Muscle of leg (tissue), 3 donors: ENCODE measurements at regions not wholly inside any gene's neighbourhood (a gene's known extent, or its start where the extent isn't known, plus 50 kb on each side); places are given as distances from the start of the nearest gene placed in this dataset.

Source experiments
- DNase-seq: peaks from one replicate; pipeline ENCODE4 v3.0.0; 2013
- H3K27ac ChIP-seq: one replicate; pipeline ENCODE4 v1.5.1; 2013; ENCODE audit warnings: mild to moderate bottlenecking, low read length, control low read depth
- H3K27me3 ChIP-seq: one replicate; pipeline ENCODE4 v1.6.1; 2013; ENCODE audit warnings: low read length; ENCODE audit not compliant: control insufficient read depth, insufficient read depth
- H3K36me3 ChIP-seq: one replicate; pipeline ENCODE4 v1.6.1; 2013; ENCODE audit warnings: low read length; ENCODE audit not compliant: control insufficient read depth, insufficient read depth
- H3K4me1 ChIP-seq: one replicate; pipeline ENCODE4 v1.6.1; 2013; ENCODE audit warnings: low read length; ENCODE audit not compliant: control insufficient read depth, insufficient read depth
- H3K4me3 ChIP-seq: one replicate; pipeline ENCODE4 v1.5.1; 2013; ENCODE audit warnings: low read length, control low read depth
- H3K9me3 ChIP-seq: replicated peaks from 2 replicates; pipeline ENCODE4 v1.6.1; 2013; ENCODE audit warnings: low read depth, low read length; ENCODE audit not compliant: control insufficient read depth
- WGBS: methylation state at CpG from one replicate; pipeline ENCODE4 v1.1.5; 2013; ENCODE audit warnings: missing lambda C conversion rate; ENCODE audit not compliant: insufficient coverage; 5-methylcytosine and 5-hydroxymethylcytosine counted together

GRCh38 chr9:29685531-29685930, 2112.2 kb upstream of the C9orf72 start:
- Histone ChIP-seq H3K4me3 (no peak overlapping the region), H3K4me1 (no peaks in the 10 kb centered on the region), H3K27me3 (no peaks in the 10 kb centered on the region), H3K9me3 (no peaks in the 10 kb centered on the region), H3K36me3 (no peaks in the 10 kb centered on the region), H3K27ac (no peak overlapping the region)
- no peak for DNase-seq

GRCh38 chr9:29691145-29691544, 2117.9 kb upstream of the C9orf72 start:
- H3K27ac ChIP-seq, result no peak overlapping the region
- no CpG with 5 or more reads among the region's 2 CpGs for WGBS
- H3K4me3 ChIP-seq, result no peak overlapping the region
- no peaks in the 10 kb centered on the region for H3K27me3 ChIP-seq
- peaks cover 3% of the 10 kb centered on the region for H3K9me3 ChIP-seq
- DNase-seq, result no peak
- no peaks in the 10 kb centered on the region for H3K36me3 ChIP-seq
- no peaks in the 10 kb centered on the region for H3K4me1 ChIP-seq

DNA sequence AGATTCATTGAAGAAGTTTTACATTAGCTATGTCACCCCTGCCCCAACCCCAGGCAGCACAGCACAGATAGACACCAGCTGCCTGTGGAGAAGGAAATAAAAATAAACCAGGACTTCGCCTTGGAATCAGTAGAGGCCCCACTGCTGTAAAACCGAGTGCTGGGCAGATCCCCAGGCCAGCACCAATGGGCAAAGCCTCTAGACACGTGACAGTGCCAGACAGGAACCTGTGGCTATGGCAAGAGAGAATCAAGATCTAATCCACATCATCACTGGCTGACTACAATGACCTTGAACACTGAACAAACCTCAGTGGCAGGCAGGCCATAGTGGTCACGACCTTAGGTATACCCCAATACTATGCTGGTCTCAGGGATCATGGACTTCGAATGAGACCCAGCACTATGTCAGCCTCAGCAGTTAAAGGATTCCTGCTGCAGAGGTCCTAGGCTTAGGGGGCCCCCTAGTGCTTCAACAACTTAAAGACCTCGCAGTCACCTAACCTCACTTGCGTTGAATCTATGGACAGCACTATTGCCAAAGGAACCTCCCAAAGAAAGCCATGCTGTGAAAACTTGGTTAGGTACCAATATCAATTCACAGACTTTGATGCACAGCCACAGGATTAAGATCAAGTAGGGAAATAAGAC, 2118.6 kb upstream of the C9orf72 start:
- Histone ChIP-seq H3K36me3 (no peaks in the 10 kb centered on the region), H3K27me3 (no peaks in the 10 kb centered on the region), H3K9me3 (peaks cover 3% of the 10 kb centered on the region), H3K4me3 (no peak overlapping the region), H3K4me1 (no peaks in the 10 kb centered on the region), H3K27ac (no peak overlapping the region)
- 60% methylated on average over 5 of the region's 7 CpGs for WGBS
- peak; percentile 2 for DNase-seq

DNA sequence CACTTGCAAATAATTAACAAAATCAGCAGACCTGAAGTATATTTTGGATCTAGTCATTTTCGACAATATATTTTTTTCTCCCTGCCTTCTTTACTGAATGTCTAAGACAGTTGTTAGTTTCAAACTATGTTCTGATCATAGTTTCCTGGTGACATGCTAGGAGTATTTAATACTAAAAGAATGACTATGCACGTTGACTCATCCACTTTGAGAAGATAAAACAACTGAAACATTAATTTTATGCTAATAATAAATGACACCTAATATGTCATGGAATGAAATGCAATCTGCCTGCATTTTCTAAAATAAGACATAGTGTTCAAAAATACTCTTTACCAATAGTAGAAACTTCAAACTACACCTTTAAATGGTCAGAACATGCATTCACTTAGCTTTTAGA, 2123.7 kb upstream of the C9orf72 start:
- no peak for DNase-seq
- Histone ChIP-seq H3K9me3 (peaks cover 3% of the 10 kb centered on the region), H3K36me3 (no peaks in the 10 kb centered on the region), H3K27me3 (no peaks in the 10 kb centered on the region), H3K4me1 (no peaks in the 10 kb centered on the region), H3K27ac (no peak overlapping the region), H3K4me3 (no peak overlapping the region)
- no CpG with 5 or more reads among the region's 2 CpGs for WGBS

DNA sequence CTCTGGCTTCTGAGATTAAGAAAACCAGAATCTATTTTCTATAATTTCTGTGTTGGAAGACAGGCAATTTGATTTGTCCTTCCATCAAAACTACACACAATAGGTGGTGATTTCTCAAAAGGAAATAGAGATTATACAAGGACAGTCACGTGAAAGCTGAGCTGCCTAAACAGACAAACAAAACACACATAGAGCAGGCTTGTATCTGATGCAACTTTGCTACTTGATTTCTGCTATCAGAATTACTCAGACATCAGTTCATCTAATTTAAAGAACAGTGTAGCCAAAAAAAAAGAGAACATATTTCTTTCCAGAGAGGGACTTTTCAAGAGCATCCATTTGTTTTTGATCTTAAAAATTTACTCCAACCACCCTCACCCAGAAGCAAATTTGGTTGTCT, 2128.3 kb upstream of the C9orf72 start:
- no peak overlapping the region for H3K27ac ChIP-seq
- no peaks in the 10 kb centered on the region for H3K36me3 ChIP-seq
- WGBS, result no CpG with 5 or more reads among the region's 1 CpG
- no peaks in the 10 kb centered on the region for H3K9me3 ChIP-seq
- H3K4me3 ChIP-seq, result no peak overlapping the region
- no peaks in the 10 kb centered on the region for H3K27me3 ChIP-seq
- no peaks in the 10 kb centered on the region for H3K4me1 ChIP-seq
- DNase-seq, result no peak

- Histone ChIP-seq H3K9me3 (no peaks in the 10 kb centered on the region), H3K27me3 (no peaks in the 10 kb centered on the region), H3K4me1 (no peaks in the 10 kb centered on the region), H3K4me3 (no peak overlapping the region), H3K36me3 (no peaks in the 10 kb centered on the region), H3K27ac (no peak overlapping the region)
- DNase-seq, result no peak
These were observed 2128.7 kb upstream of the C9orf72 start for GRCh38 chr9:29701971-29702370.

DNA sequence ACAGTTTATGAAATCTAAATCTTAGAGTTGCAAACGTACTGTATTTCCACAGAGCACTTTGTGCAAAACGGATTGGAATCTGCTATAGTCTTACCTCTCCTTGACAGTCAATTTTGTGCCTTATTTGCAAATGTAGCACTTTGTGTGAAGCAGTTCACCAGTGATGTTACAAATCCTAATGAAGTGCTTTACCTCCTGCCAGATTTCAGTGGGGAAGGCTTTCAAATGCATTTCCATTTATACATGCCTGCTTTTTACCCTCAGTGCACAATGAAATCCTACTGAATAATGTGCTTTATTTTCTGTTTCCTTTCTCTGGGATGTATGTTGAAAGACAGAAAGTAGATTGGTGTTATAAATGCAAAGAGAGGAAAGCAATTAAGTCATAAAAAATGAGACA, 2141.6 kb upstream of the C9orf72 start:
- Histone ChIP-seq H3K27me3 (no peaks in the 10 kb centered on the region), H3K9me3 (no peaks in the 10 kb centered on the region), H3K36me3 (no peaks in the 10 kb centered on the region), H3K4me1 (no peaks in the 10 kb centered on the region), H3K27ac (no peak overlapping the region), H3K4me3 (no peak overlapping the region)
- DNase-seq, result no peak
- WGBS, result 40% methylated on average over 1 of the region's 2 CpGs

DNA sequence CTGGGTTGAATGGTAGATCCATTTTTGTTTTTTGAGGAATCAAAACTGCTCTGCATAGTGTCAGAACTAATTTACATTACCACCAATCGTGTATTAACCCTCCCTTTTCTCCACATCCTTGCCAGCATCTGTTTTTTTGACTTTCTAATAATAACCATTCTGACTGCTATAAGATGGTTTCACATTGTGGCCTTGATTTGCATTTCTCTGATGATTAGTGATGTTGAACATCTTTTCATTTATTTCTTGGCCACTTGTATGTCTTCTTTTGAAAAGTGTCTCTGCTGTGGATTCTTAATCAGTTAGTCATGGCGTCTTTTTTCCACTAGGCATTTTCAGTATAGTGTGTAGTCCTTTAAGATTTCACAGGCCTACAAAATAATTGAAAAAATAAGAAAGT, 2144.3 kb upstream of the C9orf72 start:
- Histone ChIP-seq H3K36me3 (no peaks in the 10 kb centered on the region), H3K27ac (no peak overlapping the region), H3K27me3 (no peaks in the 10 kb centered on the region), H3K4me3 (no peak overlapping the region), H3K9me3 (no peaks in the 10 kb centered on the region), H3K4me1 (no peaks in the 10 kb centered on the region)
- no peak for DNase-seq
- no CpG with 5 or more reads among the region's 2 CpGs for WGBS

- WGBS, result 50% methylated on average over 1 of the region's 1 CpG
- Histone ChIP-seq H3K27me3 (no peaks in the 10 kb centered on the region), H3K27ac (no peak overlapping the region), H3K9me3 (peaks cover 14% of the 10 kb centered on the region), H3K36me3 (no peaks in the 10 kb centered on the region), H3K4me1 (no peaks in the 10 kb centered on the region), H3K4me3 (no peak overlapping the region)
- DNase-seq, result no peak
These were observed 2156.9 kb upstream of the C9orf72 start for GRCh38 chr9:29730163-29730562.

DNA sequence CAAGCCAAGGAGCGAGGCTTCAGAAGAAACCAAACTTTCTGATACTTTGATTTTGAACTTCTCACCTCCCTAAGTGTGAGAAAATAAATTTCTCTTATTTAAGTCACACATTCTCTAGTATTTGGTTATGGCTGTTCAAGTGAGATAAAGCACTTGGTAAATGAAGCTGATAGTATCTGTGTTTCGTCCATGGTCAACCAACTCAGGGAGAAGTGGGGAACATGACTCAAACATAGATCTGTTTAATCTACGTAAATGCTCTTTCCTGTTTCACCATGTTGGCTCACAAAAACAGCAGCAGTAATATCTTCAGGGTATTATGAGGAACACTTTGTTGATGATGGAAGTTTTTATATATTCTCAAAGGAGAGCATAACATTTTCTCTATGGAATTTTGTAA, 2167.2 kb upstream of the C9orf72 start:
- Histone ChIP-seq H3K9me3 (no peaks in the 10 kb centered on the region), H3K36me3 (no peaks in the 10 kb centered on the region), H3K4me3 (no peak overlapping the region), H3K27me3 (no peaks in the 10 kb centered on the region), H3K4me1 (no peaks in the 10 kb centered on the region), H3K27ac (no peak overlapping the region)
- WGBS, result no CpG with 5 or more reads among the region's 3 CpGs
- DNase-seq, result no peak

DNA sequence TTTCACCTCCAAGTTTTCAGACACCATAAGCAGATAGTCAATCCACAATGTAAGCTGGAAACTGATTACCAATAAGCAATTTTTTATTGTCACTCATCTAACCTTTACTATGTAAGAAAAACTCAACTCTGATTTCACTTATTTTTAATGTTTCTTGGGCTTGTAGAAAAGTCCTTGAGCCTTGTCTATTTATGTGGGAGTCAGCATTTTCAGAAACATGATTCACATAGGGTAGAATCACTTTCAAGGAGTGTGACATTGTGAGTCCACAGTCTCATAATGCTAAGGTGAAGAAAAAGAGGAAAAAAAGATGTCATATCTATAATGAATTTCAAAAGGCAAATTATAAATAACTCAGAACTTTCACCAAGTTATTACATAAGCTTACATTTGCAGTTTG, 2167.9 kb upstream of the C9orf72 start:
- Histone ChIP-seq H3K4me1 (no peaks in the 10 kb centered on the region), H3K9me3 (no peaks in the 10 kb centered on the region), H3K36me3 (no peaks in the 10 kb centered on the region), H3K27ac (no peak overlapping the region), H3K4me3 (no peak overlapping the region), H3K27me3 (no peaks in the 10 kb centered on the region)
- DNase-seq, result no peak
